Eye (tissue), 1 donor: ENCODE measurements at regions not wholly inside any gene's neighbourhood (a gene's known extent, or its start where the extent isn't known, plus 50 kb on each side); places are given as distances from the start of the nearest gene placed in this dataset.

ENCODE experiments used
- DNase-seq: peaks from one replicate; pipeline ENCODE4 v3.0.0-alpha.2; 2015

- no peak for DNase-seq
Observed at GRCh38 chrX:69083361-69083760, 81.9 kb downstream of the PJA1 start.

- no peak for DNase-seq
Observed at GRCh38 chrX:69082753-69083150, 82.5 kb downstream of the PJA1 start.

GRCh38 chrX:69082055-69082752 is 83.0 kb downstream of the PJA1 start:
- no peak for DNase-seq

GRCh38 chrX:69080855-69081465 is 84.3 kb downstream of the PJA1 start:
- no peak for DNase-seq

GRCh38 chrX:69079268-69079667 is 86.0 kb downstream of the PJA1 start:
- no peak for DNase-seq

GRCh38 chrX:69077895-69078455 is 87.3 kb downstream of the PJA1 start:
- DNase-seq: no peak

GRCh38 chrX:69076088-69076487 is 89.2 kb downstream of the PJA1 start:
- no peak for DNase-seq

GRCh38 chrX:69074726-69075125 is 90.5 kb downstream of the PJA1 start:
- DNase-seq: no peak

GRCh38 chrX:69073721-69074120 is 91.5 kb downstream of the PJA1 start:
- DNase-seq: no peak

GRCh38 chrX:69073241-69073640 is 92.0 kb downstream of the PJA1 start:
- no peak for DNase-seq

GRCh38 chrX:69072486-69073006 is 92.7 kb downstream of the PJA1 start:
- DNase-seq: no peak

GRCh38 chrX:69070949-69071650 is 94.2 kb downstream of the PJA1 start:
- DNase-seq: no peak

- no peak for DNase-seq
Observed at GRCh38 chrX:69069876-69070275, 95.4 kb downstream of the PJA1 start.

GRCh38 chrX:69069086-69069445 is 96.2 kb downstream of the PJA1 start:
- DNase-seq: no peak

GRCh38 chrX:69068301-69069085 is 96.8 kb downstream of the PJA1 start:
- DNase-seq: no peak

GRCh38 chrX:69067841-69068240 is 97.4 kb downstream of the PJA1 start:
- no peak for DNase-seq

GRCh38 chrX:69066966-69067525 is 98.2 kb downstream of the PJA1 start:
- no peak for DNase-seq

- no peak for DNase-seq
Observed at GRCh38 chrX:69066021-69066757, 99.1 kb downstream of the PJA1 start.

- DNase-seq: no peak
Observed at GRCh38 chrX:69065451-69065850, 99.8 kb downstream of the PJA1 start.

- DNase-seq: no peak
Observed at GRCh38 chrX:69063486-69063885, 101.8 kb downstream of the PJA1 start.

- no peak for DNase-seq
Observed at GRCh38 chrX:69062493-69062892, 102.8 kb downstream of the PJA1 start.
